ENCODE measurements at regions not wholly inside any gene's neighbourhood (a gene's known extent, or its start where the extent isn't known, plus 50 kb on each side); places are given as distances from the start of the nearest gene placed in this dataset.

DNA sequence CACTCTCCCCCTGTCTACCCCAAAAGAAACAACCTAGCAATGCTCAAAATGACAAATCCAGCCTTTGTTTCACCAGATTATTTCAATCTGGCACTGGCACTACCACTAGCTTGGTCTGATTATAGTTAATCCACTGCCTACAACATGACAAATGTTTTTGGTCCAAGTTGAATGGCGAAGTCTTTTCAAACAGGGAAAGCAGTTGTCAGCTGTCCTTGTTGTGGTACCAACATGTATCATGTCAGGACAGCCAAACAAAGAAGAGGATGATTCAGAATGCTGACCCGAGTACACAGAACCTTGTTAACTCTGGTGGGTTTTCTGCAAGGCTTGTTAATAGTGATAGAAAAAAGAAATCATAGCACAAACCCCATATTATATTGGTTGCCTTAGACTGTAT, 160.8 kb upstream of the ANK2 start:
- Mint-ChIP-seq H3K36me3 (no peaks in the 10 kb centered on the region), H3K4me1 (no peaks in the 10 kb centered on the region), H3K4me3 (no peak overlapping the region), H3K27ac (no peak overlapping the region), H3K9me3 (no peaks in the 10 kb centered on the region)
- DNase-seq (ENCODE audit: low spot score in 2 of 2) (no peak), ATAC-seq (no peak)

DNA sequence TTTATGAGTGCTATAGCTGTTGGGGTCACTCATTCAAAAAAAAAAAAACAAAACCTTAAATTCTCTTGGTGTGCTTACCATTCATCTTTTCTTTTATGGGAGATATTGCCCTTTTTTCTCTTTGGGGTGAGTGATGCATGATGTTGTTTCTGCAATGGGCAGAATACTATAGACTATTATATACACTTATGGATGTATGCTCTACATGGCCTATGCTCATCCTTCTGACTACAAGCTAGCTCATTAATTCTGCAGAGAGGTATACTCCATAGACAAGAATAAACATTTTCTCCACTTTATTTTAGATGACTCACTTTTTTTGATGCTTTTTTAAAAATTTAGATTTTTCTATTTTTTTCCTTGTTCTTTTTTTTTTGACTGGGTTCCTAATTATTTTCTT, 160.3 kb upstream of the ANK2 start:
- H3K4me1 Mint-ChIP-seq: no peaks in the 10 kb centered on the region
- H3K36me3 Mint-ChIP-seq: no peaks in the 10 kb centered on the region
- no peaks in the 10 kb centered on the region for H3K9me3 Mint-ChIP-seq
- no peak overlapping the region for H3K27ac Mint-ChIP-seq
- H3K4me3 Mint-ChIP-seq: no peak overlapping the region
- ATAC-seq (no peak), DNase-seq (ENCODE audit: low spot score in 2 of 2) (no peak)

DNA sequence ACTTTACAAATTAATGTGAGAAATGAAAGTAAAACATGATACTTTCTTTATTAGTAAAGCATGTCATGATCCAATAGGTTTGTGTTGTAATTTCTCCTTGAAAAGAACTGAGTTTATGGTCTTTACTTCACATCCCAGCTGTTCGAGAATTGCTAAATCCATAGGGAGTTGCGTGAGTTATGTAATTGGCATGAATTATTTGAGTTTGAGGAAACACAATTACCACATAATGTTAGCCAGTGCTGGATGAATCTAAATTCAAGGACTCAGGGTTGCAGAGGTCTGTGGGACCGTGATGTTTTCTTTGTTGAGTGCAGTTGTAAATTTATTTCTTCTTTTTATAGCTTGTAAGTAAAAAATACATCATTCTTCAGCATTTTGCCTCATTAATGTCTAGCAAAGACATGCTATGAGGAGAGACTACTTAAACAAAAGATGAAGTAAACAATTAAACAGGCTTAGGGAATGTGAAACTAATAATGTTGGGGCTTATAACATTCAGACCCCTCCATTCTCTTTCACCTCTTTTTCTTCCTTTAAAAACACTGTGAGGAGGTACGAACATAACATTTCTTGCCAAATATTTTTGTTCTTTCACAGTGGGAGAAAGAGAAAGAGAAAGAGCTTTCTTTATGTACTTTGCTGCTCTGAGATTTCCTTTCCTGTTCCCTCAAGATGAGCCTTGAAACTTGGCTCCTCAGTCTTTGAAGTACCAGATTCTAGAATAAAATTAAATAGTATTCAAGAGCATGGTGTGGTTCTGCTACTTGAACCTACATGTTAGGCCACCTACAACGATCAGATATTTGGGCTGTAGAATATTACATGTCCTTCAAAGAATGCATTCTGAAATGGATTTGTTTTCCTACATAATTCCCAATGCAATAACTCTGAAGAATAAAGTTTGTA, 159.6 kb upstream of the ANK2 start:
- Mint-ChIP-seq H3K9me3 (no peaks in the 10 kb centered on the region), H3K36me3 (no peaks in the 10 kb centered on the region), H3K4me3 (no peak overlapping the region), H3K4me1 (no peaks in the 10 kb centered on the region), H3K27ac (no peak overlapping the region)
- ATAC-seq (no peak), DNase-seq (ENCODE audit: low spot score in 2 of 2) (no peak)

DNA sequence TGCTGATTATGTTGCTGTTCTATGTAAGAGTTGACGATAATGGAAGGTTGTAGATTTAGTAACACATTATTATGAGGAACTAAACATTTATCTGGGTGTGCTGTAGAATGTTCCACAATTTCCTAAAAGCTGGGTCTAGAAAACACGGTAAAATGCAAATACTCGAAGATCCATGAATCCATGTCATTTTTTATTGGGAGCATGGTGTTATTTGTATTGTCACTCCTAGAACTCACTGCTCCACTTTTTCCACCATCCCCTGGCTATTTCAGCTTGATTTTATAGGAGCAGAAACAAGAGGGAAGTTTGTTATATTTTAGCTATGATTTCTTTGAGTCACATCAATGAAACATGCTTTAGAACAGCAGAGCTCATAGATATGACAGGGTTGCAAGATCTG, 155.0 kb upstream of the ANK2 start:
- Mint-ChIP-seq H3K36me3 (no peaks in the 10 kb centered on the region), H3K9me3 (no peaks in the 10 kb centered on the region), H3K4me1 (no peaks in the 10 kb centered on the region), H3K27ac (no peak overlapping the region), H3K4me3 (no peak overlapping the region)
- ATAC-seq (no peak), DNase-seq (ENCODE audit: low spot score in 2 of 2) (no peak)

DNA sequence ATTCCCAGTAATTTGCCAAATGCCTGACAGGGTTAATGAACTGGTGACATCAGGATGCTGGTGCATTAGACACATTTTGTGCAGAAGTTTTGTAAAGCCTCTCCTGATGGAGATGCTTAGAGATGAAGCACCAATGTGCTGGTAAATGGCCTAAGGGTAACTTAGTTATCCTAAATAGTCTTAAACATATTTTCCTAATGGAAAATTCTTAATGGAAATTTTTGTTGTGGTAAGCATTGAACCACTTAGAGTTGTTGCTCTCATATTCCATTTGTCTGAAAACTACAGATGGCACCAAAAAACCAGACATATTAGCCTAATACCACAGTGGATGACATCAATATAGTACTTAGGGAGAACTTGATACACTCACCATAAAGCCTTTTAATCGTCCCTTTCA, 154.5 kb upstream of the ANK2 start:
- no peak for DNase-seq (ENCODE audit: low spot score in 2 of 2)
- no peaks in the 10 kb centered on the region for H3K4me1 Mint-ChIP-seq
- no peak overlapping the region for H3K4me3 Mint-ChIP-seq
- no peak for ATAC-seq
- H3K9me3 Mint-ChIP-seq: no peaks in the 10 kb centered on the region
- no peaks in the 10 kb centered on the region for H3K36me3 Mint-ChIP-seq
- no peak overlapping the region for H3K27ac Mint-ChIP-seq

DNA sequence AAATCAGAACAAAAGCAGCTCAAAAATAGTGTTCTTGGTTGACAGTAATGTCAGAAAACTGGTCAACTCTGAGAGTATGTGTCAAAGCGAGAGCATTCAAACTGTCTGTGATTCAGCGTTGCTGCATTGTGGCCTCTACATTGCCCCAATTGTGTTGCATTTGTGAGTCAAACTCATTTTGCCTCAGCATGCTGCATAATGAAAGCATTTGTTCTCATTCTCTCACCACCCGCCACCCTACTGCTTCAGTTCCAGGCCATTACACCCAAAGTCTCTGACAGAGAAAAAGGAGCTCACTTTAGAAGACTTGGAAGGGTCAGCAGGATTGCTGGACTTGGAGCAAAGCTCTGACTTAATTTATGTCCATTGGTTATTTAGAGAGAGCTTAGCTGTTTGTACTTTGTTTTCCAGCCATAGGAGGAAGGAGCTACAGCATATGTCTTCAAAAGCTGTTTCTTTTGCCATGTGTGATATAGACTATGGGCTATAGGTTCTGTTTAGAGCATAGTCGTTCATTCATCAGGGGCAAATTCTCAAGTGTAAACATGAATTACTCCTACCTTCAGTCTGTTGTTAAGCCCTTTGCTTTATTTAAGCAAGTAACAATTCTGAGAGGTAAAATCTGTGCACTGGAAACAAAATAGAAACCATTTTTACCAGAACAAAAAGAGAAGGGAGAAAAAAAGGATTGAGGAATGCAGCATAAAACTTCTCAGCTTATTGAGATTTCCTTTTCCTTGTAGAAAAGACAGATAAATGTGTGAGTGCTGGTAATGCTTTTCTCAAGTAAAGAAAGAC, 153.4 kb upstream of the ANK2 start:
- H3K4me1 Mint-ChIP-seq: no peaks in the 10 kb centered on the region
- H3K36me3 Mint-ChIP-seq: no peaks in the 10 kb centered on the region
- no peaks in the 10 kb centered on the region for H3K9me3 Mint-ChIP-seq
- ATAC-seq: peak; percentile 83
- no peak overlapping the region for H3K4me3 Mint-ChIP-seq
- H3K27ac Mint-ChIP-seq: no peak overlapping the region
- no peak for DNase-seq (ENCODE audit: low spot score in 2 of 2)

DNA sequence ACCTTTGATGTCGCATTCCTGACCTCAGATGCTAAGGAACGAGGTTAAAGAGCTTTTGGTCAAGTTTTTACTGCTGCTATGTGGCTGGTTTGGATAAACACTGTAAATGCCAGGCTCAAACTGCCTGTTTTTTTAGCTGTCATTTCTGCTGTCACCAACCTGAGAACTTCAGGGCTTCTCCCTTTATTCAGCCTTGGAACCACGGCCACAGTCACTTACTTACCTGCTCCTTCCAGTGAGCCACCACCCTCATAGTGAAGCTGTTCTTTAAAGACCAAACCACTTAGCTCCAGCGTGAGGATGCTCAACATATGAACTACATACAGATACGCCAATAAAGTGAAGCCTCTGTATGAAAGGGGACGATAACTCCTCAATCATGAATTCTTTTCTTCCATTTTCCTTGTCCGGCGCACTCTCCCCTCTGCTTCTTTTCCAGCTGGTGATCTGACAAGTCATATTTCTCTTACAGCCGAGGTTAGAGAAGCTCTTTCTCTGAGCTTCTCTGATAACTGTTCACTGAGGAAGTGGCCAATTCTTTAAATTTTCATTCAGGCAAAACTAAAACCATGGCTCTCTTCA, 152.8 kb upstream of the ANK2 start:
- DNase-seq (ENCODE audit: low spot score in 2 of 2) (no peak), ATAC-seq (no peak)
- H3K36me3 Mint-ChIP-seq: no peaks in the 10 kb centered on the region
- no peaks in the 10 kb centered on the region for H3K9me3 Mint-ChIP-seq
- no peak overlapping the region for H3K4me3 Mint-ChIP-seq
- H3K27ac Mint-ChIP-seq: no peak overlapping the region
- no peaks in the 10 kb centered on the region for H3K4me1 Mint-ChIP-seq

DNA sequence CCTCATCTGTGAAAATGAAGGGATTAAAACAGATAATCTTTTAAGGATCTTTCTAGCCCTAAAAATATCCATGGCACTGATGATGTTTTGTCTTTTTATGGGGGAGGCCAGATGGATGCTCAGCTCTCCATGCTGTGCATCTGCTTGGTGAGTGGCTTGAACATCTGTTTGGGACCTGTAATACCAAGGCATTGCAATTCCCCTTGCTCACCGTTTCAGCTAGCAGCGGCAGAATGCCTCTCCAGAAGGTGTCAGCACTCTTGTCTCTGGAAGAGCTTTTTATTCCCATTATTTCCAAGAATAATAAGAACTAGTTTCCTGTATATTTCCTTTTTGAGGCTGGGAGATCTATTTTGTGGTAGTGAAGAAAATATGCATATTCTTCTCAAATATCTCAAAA, 151.9 kb upstream of the ANK2 start:
- Mint-ChIP-seq H3K9me3 (no peaks in the 10 kb centered on the region), H3K36me3 (no peaks in the 10 kb centered on the region), H3K4me3 (no peak overlapping the region), H3K27ac (no peak overlapping the region), H3K4me1 (no peaks in the 10 kb centered on the region)
- ATAC-seq (no peak), DNase-seq (ENCODE audit: low spot score in 2 of 2) (no peak)

DNA sequence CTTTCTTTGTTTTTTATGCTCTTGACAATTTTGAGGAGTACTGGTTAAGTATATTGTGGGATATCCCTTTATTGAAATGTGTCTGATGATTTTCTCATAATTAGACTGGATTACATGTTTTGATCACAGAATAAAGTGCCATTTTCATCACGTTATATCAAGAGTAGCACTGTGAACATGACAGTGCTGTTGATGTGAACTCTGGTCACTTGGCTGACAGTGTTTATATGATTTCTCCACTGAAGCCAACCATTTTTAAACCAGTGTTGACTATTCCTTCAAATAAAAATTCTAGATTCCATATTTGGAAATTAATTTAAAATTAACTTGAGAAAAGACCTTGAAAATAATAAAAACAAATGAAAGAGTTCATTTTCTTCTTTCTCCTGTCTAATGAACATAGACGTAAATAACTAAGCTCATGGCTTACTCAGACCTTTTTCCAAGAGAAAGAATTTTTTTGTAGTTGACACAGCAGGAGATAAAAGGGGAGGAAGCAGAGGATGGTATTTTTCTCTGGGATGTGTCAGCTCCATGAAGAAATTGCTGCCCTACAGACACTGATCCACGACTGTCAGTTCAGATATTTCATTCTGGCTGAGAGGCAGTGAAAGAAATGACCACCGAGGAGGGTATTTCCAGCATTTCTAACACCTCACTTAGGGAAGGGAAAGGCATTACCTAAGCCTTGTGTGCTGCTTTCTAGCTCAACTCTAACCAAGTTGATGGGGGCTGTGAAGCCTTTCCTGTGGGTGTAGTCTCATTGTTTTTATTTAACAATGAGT, 150.9 kb upstream of the ANK2 start:
- Mint-ChIP-seq H3K9me3 (no peaks in the 10 kb centered on the region), H3K36me3 (no peaks in the 10 kb centered on the region), H3K4me1 (no peaks in the 10 kb centered on the region), H3K27ac (no peak overlapping the region), H3K4me3 (no peak overlapping the region)
- DNase-seq (ENCODE audit: low spot score in 2 of 2) (no peak), ATAC-seq (no peak)

DNA sequence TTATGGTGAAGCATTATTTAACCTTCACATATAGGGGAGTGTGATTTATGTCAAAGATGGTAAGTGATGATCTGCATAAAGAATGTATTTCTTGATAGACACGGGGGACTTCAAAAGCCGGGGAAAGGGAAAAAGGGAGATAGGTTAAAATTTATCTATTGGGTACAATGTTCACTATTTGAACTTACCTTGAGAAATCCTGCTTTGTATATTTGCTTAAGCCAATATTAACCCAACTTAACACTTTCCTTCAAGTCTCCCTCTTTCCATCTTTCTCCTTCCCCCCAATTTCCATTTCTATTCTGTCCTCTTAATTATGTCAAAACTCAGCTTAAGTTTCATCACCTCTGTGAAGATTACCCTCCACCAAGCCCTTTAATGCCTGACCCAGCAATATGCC, 149.0 kb upstream of the ANK2 start:
- Mint-ChIP-seq H3K4me3 (no peak overlapping the region), H3K27ac (no peak overlapping the region), H3K9me3 (no peaks in the 10 kb centered on the region), H3K4me1 (no peaks in the 10 kb centered on the region), H3K36me3 (no peaks in the 10 kb centered on the region)
- ATAC-seq (no peak), DNase-seq (ENCODE audit: low spot score in 2 of 2) (no peak)

DNA sequence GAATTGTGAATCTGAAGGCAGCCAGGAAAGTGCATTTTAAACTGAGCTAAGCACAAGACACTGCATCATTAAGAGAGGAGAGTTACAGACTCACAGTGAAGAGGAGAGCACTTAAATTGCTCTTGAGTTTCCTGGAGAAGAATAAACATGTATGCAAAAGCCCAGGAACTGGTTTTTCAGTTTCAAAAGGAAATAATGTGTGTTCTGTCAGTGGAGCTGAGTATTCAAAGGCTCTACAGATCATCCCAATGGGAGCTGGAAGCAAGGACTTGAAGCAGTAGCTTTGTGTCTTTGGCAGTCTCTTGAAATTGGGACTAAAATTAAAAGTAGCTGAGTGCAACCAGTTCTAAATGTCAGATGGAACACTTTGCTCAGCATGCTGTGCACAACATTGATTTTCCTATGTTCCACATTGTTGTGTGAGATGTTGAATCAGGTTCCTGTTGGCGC, 147.5 kb upstream of the ANK2 start:
- Mint-ChIP-seq H3K9me3 (no peaks in the 10 kb centered on the region), H3K27ac (no peak overlapping the region), H3K36me3 (no peaks in the 10 kb centered on the region), H3K4me1 (no peaks in the 10 kb centered on the region), H3K4me3 (no peak overlapping the region)
- ATAC-seq (no peak), DNase-seq (ENCODE audit: low spot score in 2 of 2) (no peak)

DNA sequence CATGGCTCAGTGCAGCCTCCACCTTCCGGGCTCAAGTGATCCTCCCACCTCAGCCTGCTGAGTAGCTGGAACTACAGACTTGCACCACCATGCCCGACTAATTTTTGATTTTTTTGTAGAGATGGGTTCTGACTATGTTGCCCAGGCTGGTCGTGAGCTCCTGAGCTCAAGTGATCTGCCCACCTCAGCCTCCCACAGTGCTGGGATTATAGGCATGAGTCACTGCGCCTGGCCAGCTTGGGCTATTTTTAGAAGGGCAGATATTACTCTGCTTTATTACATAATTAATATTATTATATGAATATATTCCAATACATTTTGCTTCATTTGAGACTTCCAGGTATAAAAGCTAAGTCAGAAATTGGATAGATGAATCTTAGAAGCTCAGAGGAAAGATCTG, 143.7 kb upstream of the ANK2 start:
- no peak overlapping the region for H3K4me3 Mint-ChIP-seq
- no peak overlapping the region for H3K27ac Mint-ChIP-seq
- H3K4me1 Mint-ChIP-seq: no peaks in the 10 kb centered on the region

DNA sequence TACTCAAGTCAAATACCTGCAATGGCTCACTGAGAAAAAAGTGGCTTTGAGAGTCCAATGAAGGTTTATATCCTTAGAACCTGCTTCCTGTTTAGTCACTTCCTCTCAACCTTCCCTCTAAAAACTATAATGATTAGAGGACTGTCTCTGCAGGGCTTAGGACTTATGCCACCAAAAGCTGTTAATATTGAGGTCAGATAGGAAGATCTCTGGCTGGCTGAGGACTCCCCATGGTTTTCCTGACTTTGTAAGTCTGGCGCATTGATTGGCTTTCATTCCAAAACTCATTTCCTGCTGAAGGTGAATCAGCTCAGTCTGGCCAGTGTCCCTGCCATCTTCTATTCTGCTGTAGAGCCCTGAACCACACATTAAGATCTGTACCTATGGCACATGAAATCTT, 140.9 kb upstream of the ANK2 start:
- DNase-seq (ENCODE audit: low spot score in 2 of 2): no peak
- no peak overlapping the region for H3K27ac Mint-ChIP-seq
- no peak overlapping the region for H3K4me3 Mint-ChIP-seq
- no peak for ATAC-seq
- no peaks in the 10 kb centered on the region for H3K36me3 Mint-ChIP-seq
- H3K9me3 Mint-ChIP-seq: no peaks in the 10 kb centered on the region
- H3K4me1 Mint-ChIP-seq: no peaks in the 10 kb centered on the region

More for the DNA sequence above, 143.7 kb upstream of the ANK2 start:
- Mint-ChIP-seq H3K36me3 (no peaks in the 10 kb centered on the region), H3K9me3 (no peaks in the 10 kb centered on the region)
- DNase-seq (ENCODE audit: low spot score in 2 of 2) (no peak), ATAC-seq (no peak)

DNA sequence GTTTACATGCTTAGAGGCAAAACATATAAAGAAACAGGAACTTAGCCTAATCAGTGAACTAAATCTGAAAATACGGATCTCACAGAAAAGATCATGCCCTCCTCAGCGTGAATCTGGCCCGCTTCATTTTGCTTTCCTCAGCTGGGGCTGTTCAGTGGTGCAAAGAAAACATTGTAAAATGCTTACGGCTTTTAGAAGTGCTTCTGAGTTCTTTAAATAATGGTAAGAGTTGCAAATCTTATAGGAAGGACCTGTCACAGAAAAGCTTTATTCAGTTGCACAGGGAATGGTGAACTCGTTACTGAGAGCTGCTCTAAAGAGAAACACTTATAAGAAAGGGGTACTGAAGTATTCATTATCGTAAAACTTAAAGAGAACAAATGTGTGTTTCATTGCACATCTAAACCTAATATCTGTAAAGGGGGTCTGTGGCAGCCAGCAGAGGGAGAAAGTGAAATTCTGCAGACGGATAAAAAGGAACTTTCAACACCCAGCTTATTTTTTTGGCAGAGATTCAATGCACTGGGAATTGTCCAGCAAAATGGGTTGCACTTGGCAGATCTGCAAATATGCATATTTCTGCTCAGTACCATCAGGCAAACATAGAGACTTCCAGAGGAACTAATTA, 139.2 kb upstream of the ANK2 start:
- H3K9me3 Mint-ChIP-seq: no peaks in the 10 kb centered on the region
- no peak overlapping the region for H3K4me3 Mint-ChIP-seq
- no peaks in the 10 kb centered on the region for H3K4me1 Mint-ChIP-seq
- H3K27ac Mint-ChIP-seq: no peak overlapping the region
- no peaks in the 10 kb centered on the region for H3K36me3 Mint-ChIP-seq
- ATAC-seq (no peak), DNase-seq (ENCODE audit: low spot score in 2 of 2) (no peak)

DNA sequence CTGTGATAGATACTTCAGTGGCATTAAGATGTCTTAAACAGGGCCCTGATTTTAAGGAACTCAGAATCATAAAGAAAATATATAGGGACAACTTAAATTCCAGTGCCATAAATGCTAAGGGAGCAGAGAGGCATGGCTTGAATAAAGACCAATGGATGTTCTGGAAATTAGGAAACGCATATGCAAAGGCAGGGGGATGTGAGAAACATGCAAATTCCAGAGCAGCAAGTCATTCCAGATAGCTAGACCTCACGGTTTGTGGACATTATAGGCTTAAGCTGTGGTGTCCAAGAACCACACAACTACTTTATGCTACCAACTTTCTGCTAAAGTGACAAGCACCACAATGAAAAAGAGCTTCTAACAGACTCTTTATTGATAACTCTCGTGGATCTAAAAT, 132.6 kb upstream of the ANK2 start:
- no peak overlapping the region for H3K27ac Mint-ChIP-seq
- H3K4me3 Mint-ChIP-seq: no peak overlapping the region
- ATAC-seq: no peak
- no peaks in the 10 kb centered on the region for H3K36me3 Mint-ChIP-seq
- DNase-seq (ENCODE audit: low spot score in 2 of 2): no peak
- no peaks in the 10 kb centered on the region for H3K9me3 Mint-ChIP-seq
- H3K4me1 Mint-ChIP-seq: no peaks in the 10 kb centered on the region
